ENCODE measurements at regions not wholly inside any gene's neighbourhood (a gene's known extent, or its start where the extent isn't known, plus 50 kb on each side); places are given as distances from the start of the nearest gene placed in this dataset.

GRCh38 chr3:116815831-116816588 lies 106.4 kb downstream of the TUSC7 start:
- Histone ChIP-seq H3K9me3 (no peaks in the 10 kb centered on the region), H3K4me3 (no peak overlapping the region), H3K27ac (no peak overlapping the region), H3K27me3 (ENCODE audit: low read depth) (no peaks in the 10 kb centered on the region), H3K36me3 (no peaks in the 10 kb centered on the region), H3K4me1 (no peaks in the 10 kb centered on the region)
- DNase-seq (no peak), ATAC-seq (no peak)
- no peak for TF ChIP-seq CTCF (IDR thresholded peaks at IDR 0.05)
- intact Hi-C loops (cut with DNase I) = no loop called here

- Histone ChIP-seq H3K27me3 (ENCODE audit: low read depth) (no peaks in the 10 kb centered on the region), H3K9me3 (no peaks in the 10 kb centered on the region), H3K27ac (no peak overlapping the region), H3K36me3 (no peaks in the 10 kb centered on the region), H3K4me3 (no peak overlapping the region), H3K4me1 (no peaks in the 10 kb centered on the region)
- intact Hi-C loops (cut with DNase I) = no loop called here
- DNase-seq = no peak
- ATAC-seq = no peak
- TF ChIP-seq CTCF (IDR thresholded peaks at IDR 0.05) = no peak
These were observed 111.8 kb downstream of the TUSC7 start for GRCh38 chr3:116821371-116821770.

- Histone ChIP-seq H3K27ac (no peak overlapping the region), H3K9me3 (no peaks in the 10 kb centered on the region), H3K27me3 (ENCODE audit: low read depth) (no peaks in the 10 kb centered on the region), H3K4me1 (no peaks in the 10 kb centered on the region), H3K4me3 (no peak overlapping the region), H3K36me3 (no peaks in the 10 kb centered on the region)
- ATAC-seq = no peak
- intact Hi-C loops (cut with DNase I) = no loop called here
- TF ChIP-seq CTCF (IDR thresholded peaks at IDR 0.05) = no peak
- no peak for DNase-seq
These were observed 114.6 kb downstream of the TUSC7 start for GRCh38 chr3:116824208-116824607.

GRCh38 chr3:116833202-116833601 lies 123.6 kb downstream of the TUSC7 start:
- ATAC-seq (no peak), DNase-seq (no peak)
- Histone ChIP-seq H3K27ac (no peak overlapping the region), H3K9me3 (no peaks in the 10 kb centered on the region), H3K4me3 (no peak overlapping the region), H3K36me3 (no peaks in the 10 kb centered on the region), H3K4me1 (no peaks in the 10 kb centered on the region), H3K27me3 (ENCODE audit: low read depth) (no peaks in the 10 kb centered on the region)
- no peak for TF ChIP-seq CTCF (IDR thresholded peaks at IDR 0.05)
- intact Hi-C loops (cut with DNase I) = no loop called here

GRCh38 chr3:116834816-116835215 lies 125.2 kb downstream of the TUSC7 start:
- Histone ChIP-seq H3K9me3 (no peaks in the 10 kb centered on the region), H3K27ac (no peak overlapping the region), H3K4me3 (no peak overlapping the region), H3K4me1 (no peaks in the 10 kb centered on the region), H3K36me3 (no peaks in the 10 kb centered on the region), H3K27me3 (ENCODE audit: low read depth) (no peaks in the 10 kb centered on the region)
- intact Hi-C loops (cut with DNase I) = no loop called here
- TF ChIP-seq CTCF (IDR thresholded peaks at IDR 0.05) = no peak
- ATAC-seq = no peak
- no peak for DNase-seq

Data from lower lobe of right lung (tissue), 2 donors.